ENCODE measurements at regions not wholly inside any gene's neighbourhood (a gene's known extent, or its start where the extent isn't known, plus 50 kb on each side); places are given as distances from the start of the nearest gene placed in this dataset.

DNA sequence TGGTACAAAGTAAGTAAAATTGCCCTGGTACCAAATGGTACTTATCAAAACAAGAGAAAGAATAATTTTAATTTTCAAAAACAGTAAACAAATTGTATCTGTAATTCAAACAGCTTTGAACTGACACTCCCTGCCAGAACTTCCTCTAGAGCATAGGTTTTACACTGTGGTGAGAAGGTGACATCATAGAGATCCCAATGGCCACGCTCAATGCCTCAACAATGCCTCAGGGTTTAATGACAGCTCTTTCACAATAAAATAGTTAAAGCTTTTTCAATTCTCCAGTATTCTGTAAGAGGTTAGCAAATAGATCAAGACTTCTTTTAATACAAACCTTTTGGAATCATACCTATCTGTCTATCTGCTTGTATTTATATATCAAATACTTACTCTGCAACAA lies 437.1 kb downstream of the PRR16 start:
- no peak overlapping the region for H3K27ac ChIP-seq (ENCODE audit: low read depth in 2 of 2, low read length in 1 of 2)
- H3K27me3 ChIP-seq (ENCODE audit: insufficient read depth), result no peaks in the 10 kb centered on the region
- DNase-seq, result no peak
- H3K79me2 ChIP-seq (ENCODE audit: insufficient read depth), result no peaks in the 10 kb centered on the region
- 95% methylated on average over 1 of the region's 1 CpG for WGBS (ENCODE audit: low lambda C conversion rate)
- H3K4me2 ChIP-seq, result no peak overlapping the region
- no peak overlapping the region for H3K9ac ChIP-seq
- H4K20me1 ChIP-seq (ENCODE audit: insufficient read depth), result no peaks in the 10 kb centered on the region
- H2AFZ ChIP-seq (ENCODE audit: low read depth), result no peak overlapping the region
- H3K9me2 ChIP-seq, result no peaks in the 10 kb centered on the region
- no peaks in the 10 kb centered on the region; a peak in 1 of 4 replicates for H3K4me1 ChIP-seq (ENCODE audit: control insufficient read depth in 1 of 2, insufficient read depth in 2 of 2, low read depth in 1 of 2, low read length in 1 of 2)
- ChIA-PET CTCF (no interaction called here), POLR2A (no interaction called here)
- no peaks in the 10 kb centered on the region for H3F3A ChIP-seq (replicated peaks; ENCODE audit: insufficient read depth)
- TF ChIP-seq TCF12 (IDR thresholded peaks at IDR 0.05), result no peak
- no peak for TF ChIP-seq FOSL2 (IDR thresholded peaks at IDR 0.05; ENCODE audit: borderline replicate concordance, low read depth)
- no peak for TF ChIP-seq RAD21 (IDR thresholded peaks at IDR 0.05; ENCODE audit: low read length)
- TF ChIP-seq, protein P1, sequence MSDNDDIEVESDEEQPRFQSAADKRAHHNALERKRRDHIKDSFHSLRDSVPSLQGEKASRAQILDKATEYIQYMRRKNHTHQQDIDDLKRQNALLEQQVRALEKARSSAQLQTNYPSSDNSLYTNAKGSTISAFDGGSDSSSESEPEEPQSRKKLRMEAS (IDR thresholded peaks at IDR 0.05; ENCODE audit: low read depth), result no peak
- no peak for TF ChIP-seq CHD2 (IDR thresholded peaks at IDR 0.05; ENCODE audit: low read length, partially characterized antibody)
- TF ChIP-seq EP300 (IDR thresholded peaks at IDR 0.05; ENCODE audit: borderline replicate concordance in 1 of 2, low read depth in 1 of 2, low read length in 1 of 2), result no peak
- TF ChIP-seq SIN3A (IDR thresholded peaks at IDR 0.05; ENCODE audit: borderline replicate concordance, low read depth, low read length), result no peak
- TF ChIP-seq YY1 (IDR thresholded peaks at IDR 0.05; ENCODE audit: low read depth), result no peak
- TF ChIP-seq, protein P2, sequence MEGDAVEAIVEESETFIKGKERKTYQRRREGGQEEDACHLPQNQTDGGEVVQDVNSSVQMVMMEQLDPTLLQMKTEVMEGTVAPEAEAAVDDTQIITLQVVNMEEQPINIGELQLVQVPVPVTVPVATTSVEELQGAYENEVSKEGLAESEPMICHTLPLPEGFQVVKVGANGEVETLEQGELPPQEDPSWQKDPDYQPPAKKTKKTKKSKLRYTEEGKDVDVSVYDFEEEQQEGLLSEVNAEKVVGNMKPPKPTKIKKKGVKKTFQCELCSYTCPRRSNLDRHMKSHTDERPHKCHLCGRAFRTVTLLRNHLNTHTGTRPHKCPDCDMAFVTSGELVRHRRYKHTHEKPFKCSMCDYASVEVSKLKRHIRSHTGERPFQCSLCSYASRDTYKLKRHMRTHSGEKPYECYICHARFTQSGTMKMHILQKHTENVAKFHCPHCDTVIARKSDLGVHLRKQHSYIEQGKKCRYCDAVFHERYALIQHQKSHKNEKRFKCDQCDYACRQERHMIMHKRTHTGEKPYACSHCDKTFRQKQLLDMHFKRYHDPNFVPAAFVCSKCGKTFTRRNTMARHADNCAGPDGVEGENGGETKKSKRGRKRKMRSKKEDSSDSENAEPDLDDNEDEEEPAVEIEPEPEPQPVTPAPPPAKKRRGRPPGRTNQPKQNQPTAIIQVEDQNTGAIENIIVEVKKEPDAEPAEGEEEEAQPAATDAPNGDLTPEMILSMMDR (IDR thresholded peaks at IDR 0.05), result no peak
- no peak for TF ChIP-seq GABPA (IDR thresholded peaks at IDR 0.05; ENCODE audit: low read depth)
- TF ChIP-seq RFX5 (IDR thresholded peaks at IDR 0.05; ENCODE audit: low read length), result no peak
- TF ChIP-seq EZH2phosphoT487 (IDR thresholded peaks at IDR 0.05; ENCODE audit: borderline replicate concordance, low read depth), result no peak
- TF ChIP-seq GATA2 (CRISPR knock-in tag; IDR thresholded peaks at IDR 0.05), result no peak
- TF ChIP-seq TEAD4 (IDR thresholded peaks at IDR 0.05; ENCODE audit: borderline replicate concordance, insufficient read depth), result no peak
- H3K9me3 ChIP-seq, result no peaks in the 10 kb centered on the region
- H3K36me3 ChIP-seq (replicated peaks in 1 of 2; ENCODE audit: control insufficient read depth in 1 of 2, insufficient read depth in 2 of 2, low read length in 1 of 2), result no peaks in the 10 kb centered on the region
- no peak overlapping the region for H3K4me3 ChIP-seq (ENCODE audit: low read depth in 2 of 2, low read length in 1 of 2)

DNA sequence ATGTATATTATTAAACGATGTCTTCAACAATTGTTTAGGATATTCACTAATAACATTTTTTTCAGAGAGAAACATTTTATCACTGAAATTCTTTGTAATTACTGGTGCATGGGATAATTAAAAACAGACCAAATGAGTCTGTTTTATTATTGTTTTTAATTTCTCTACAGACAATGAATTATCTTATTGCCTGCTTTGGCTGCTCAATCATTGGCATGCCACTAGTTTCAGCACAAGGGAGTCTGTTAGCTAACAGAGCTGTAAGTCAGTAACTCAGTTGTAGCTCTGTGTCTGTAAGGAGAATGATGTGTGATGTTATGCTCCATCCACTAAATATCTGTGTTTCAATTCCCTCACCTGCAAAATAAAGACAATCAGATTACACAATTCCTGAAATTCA lies 443.9 kb downstream of the PRR16 start:
- Histone ChIP-seq H3F3A (replicated peaks; ENCODE audit: insufficient read depth) (no peaks in the 10 kb centered on the region), H4K20me1 (ENCODE audit: insufficient read depth) (no peaks in the 10 kb centered on the region), H3K79me2 (ENCODE audit: insufficient read depth) (no peaks in the 10 kb centered on the region), H3K4me1 (ENCODE audit: control insufficient read depth in 1 of 2, insufficient read depth in 2 of 2, low read depth in 1 of 2, low read length in 1 of 2) (peaks cover 0 to 2% of the 10 kb centered on the region in 2 experiments; a peak in 2 of 4 replicates), H2AFZ (ENCODE audit: low read depth) (no peak overlapping the region), H3K4me2 (no peak overlapping the region), H3K9me3 (no peaks in the 10 kb centered on the region), H3K9me2 (no peaks in the 10 kb centered on the region), H3K36me3 (replicated peaks in 1 of 2; ENCODE audit: control insufficient read depth in 1 of 2, insufficient read depth in 2 of 2, low read length in 1 of 2) (no peaks in the 10 kb centered on the region), H3K27ac (ENCODE audit: low read depth in 2 of 2, low read length in 1 of 2) (no peak overlapping the region), H3K27me3 (ENCODE audit: insufficient read depth) (no peaks in the 10 kb centered on the region), H3K9ac (no peak overlapping the region), H3K4me3 (ENCODE audit: low read depth in 2 of 2, low read length in 1 of 2) (no peak overlapping the region)
- TF ChIP-seq, protein P3, sequence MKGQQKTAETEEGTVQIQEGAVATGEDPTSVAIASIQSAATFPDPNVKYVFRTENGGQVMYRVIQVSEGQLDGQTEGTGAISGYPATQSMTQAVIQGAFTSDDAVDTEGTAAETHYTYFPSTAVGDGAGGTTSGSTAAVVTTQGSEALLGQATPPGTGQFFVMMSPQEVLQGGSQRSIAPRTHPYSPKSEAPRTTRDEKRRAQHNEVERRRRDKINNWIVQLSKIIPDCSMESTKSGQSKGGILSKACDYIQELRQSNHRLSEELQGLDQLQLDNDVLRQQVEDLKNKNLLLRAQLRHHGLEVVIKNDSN (IDR thresholded peaks at IDR 0.05; ENCODE audit: borderline replicate concordance, low read depth), result no peak
- TF ChIP-seq NFIC (IDR thresholded peaks at IDR 0.05; ENCODE audit: borderline replicate concordance) (no peak), FOXJ3 (CRISPR knock-in tag; IDR thresholded peaks at IDR 0.05) (no peak), RXRA (IDR thresholded peaks at IDR 0.05; ENCODE audit: borderline replicate concordance, low read depth) (no peak)
- TF ChIP-seq, protein P4, sequence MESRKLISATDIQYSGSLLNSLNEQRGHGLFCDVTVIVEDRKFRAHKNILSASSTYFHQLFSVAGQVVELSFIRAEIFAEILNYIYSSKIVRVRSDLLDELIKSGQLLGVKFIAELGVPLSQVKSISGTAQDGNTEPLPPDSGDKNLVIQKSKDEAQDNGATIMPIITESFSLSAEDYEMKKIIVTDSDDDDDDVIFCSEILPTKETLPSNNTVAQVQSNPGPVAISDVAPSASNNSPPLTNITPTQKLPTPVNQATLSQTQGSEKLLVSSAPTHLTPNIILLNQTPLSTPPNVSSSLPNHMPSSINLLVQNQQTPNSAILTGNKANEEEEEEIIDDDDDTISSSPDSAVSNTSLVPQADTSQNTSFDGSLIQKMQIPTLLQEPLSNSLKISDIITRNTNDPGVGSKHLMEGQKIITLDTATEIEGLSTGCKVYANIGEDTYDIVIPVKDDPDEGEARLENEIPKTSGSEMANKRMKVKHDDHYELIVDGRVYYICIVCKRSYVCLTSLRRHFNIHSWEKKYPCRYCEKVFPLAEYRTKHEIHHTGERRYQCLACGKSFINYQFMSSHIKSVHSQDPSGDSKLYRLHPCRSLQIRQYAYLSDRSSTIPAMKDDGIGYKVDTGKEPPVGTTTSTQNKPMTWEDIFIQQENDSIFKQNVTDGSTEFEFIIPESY (IDR thresholded peaks at IDR 0.05; ENCODE audit: borderline replicate concordance, low read depth), result no peak
- ChIA-PET POLR2A (no interaction called here), CTCF (interaction anchor here (1.6 kb wide), 1 partner anchor 10 kb away, joined by 3 read pairs; no protein-coding TSS in a partner anchor)
- no peak for DNase-seq
- WGBS (ENCODE audit: low lambda C conversion rate), result 88% methylated on average over 1 of the region's 1 CpG

All from SK-N-SH (cell line).